Activated CD8-positive, alpha-beta memory T cell treated with anti-CD3 and anti-CD28 coated beads, Interleukin-2, amount 10 ng/mL, durations not matched to agents 7 days and 5 days (primary cell): ENCODE measurements at regions not wholly inside any gene's neighbourhood (a gene's known extent, or its start where the extent isn't known, plus 50 kb on each side); places are given as distances from the start of the nearest gene placed in this dataset.

Source experiments
- ATAC-seq: fragments of 150-1000 bp; cut with Tn5 transposase; one replicate; pipeline ENCODE4 v1.10.0; 2021; ENCODE audit warnings: moderate library complexity
- CTCF ChIA-PET: fragments of 350-600 bp; sonication (Branson Sonifier 250); formaldehyde crosslinking; loops from one replicate; lab custom pipeline; 2021; ENCODE audit warnings: antibody characterized with exemption; lab: Charles Lee
- DNase-seq: peaks from one replicate; pipeline ENCODE4 v3.0.0-alpha.2; 2020
- H3K27ac Mint-ChIP-seq: one replicate; pipeline ENCODE4 v1.8.0; 2021; ENCODE audit warnings: mild to moderate bottlenecking, mixed read lengths
- H3K27me3 Mint-ChIP-seq: one replicate; pipeline ENCODE4 v1.8.0; 2021; ENCODE audit warnings: mixed read lengths
- H3K36me3 Mint-ChIP-seq: one replicate; pipeline ENCODE4 v1.8.0; 2021; ENCODE audit warnings: mild to moderate bottlenecking, mixed read lengths
- H3K4me1 Mint-ChIP-seq: one replicate; pipeline ENCODE4 v1.8.0; 2021; ENCODE audit warnings: mixed read lengths
- H3K4me3 Mint-ChIP-seq: one replicate; pipeline ENCODE4 v1.8.0; 2021; ENCODE audit warnings: mild to moderate bottlenecking, moderate library complexity, mixed read lengths
- H3K9me3 Mint-ChIP-seq: one replicate; pipeline ENCODE4 v1.8.0; 2022; ENCODE audit warnings: low read depth, mixed read lengths

DNA sequence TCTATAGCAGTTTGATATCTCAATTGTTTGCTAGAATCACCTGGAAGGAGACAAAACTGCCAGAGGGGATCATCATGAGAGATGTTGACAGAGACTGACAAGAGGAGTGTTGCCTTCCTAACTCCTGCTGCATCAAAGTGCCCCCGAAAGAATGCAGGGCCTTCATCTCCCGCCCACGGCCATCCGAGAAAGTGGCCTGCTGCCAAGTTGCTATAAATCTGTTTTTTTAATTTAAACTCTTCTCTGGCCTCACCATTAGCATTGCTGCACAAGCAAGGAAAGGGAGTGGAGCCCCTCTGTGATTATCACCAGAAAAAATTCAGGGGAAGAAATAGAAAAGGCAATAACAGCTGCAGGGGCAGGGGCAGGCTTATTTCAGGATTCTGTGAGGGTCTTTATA lies 238.1 kb upstream of the EPHA4 start:
- no peaks in the 10 kb centered on the region for H3K9me3 Mint-ChIP-seq
- no peak overlapping the region for H3K4me3 Mint-ChIP-seq
- DNase-seq (no peak), ATAC-seq (no peak)
- H3K36me3 Mint-ChIP-seq: no peaks in the 10 kb centered on the region
- CTCF ChIA-PET: no interaction called here
- no peaks in the 10 kb centered on the region for H3K4me1 Mint-ChIP-seq
- no peak overlapping the region for H3K27ac Mint-ChIP-seq
- H3K27me3 Mint-ChIP-seq: no peaks in the 10 kb centered on the region

DNA sequence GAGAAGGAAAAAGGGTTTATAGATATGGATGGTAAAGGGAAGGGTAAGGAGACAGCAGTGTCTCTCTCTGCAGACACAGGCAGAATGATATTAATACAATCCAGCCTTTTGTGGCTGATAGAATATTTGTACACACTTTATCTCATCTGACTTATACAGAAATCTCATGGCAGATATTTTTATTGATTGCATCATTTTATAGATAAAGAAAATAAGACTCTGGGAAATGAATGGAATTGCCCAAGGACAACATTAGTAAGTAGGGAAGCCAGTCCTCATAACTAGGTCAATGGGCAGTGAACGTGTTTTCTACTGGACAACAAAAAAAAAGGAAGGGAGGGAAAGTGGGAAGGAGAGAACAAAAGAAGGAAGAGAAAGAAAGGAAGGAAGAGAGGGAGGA lies 236.4 kb upstream of the EPHA4 start:
- CTCF ChIA-PET: no interaction called here
- Mint-ChIP-seq H3K4me1 (no peaks in the 10 kb centered on the region), H3K9me3 (no peaks in the 10 kb centered on the region), H3K36me3 (no peaks in the 10 kb centered on the region), H3K27ac (no peak overlapping the region), H3K27me3 (no peaks in the 10 kb centered on the region), H3K4me3 (no peak overlapping the region)
- DNase-seq (no peak), ATAC-seq (no peak)

DNA sequence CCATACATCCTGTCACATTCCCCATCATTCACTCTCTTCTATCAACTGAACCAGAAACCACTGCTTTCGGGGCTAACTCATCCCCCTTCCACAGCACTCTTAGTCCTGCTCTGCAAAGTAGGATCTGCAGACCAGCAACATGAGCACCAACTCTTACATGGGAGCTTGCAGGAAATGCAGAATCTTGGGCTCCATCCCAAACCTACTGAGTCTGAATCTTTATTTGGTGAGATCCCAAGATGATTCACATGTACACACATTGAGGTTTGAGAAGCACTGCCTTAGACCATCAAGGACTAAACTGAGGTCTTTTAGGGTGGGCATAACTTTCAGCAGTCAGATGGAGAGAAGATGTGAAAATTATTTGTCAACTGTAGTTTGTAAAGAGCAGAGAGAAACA lies 235.6 kb upstream of the EPHA4 start:
- H3K4me3 Mint-ChIP-seq: no peak overlapping the region
- DNase-seq (no peak), ATAC-seq (no peak)
- CTCF ChIA-PET: no interaction called here
- no peaks in the 10 kb centered on the region for H3K4me1 Mint-ChIP-seq
- no peak overlapping the region for H3K27ac Mint-ChIP-seq
- no peaks in the 10 kb centered on the region for H3K36me3 Mint-ChIP-seq
- no peaks in the 10 kb centered on the region for H3K9me3 Mint-ChIP-seq
- no peaks in the 10 kb centered on the region for H3K27me3 Mint-ChIP-seq

DNA sequence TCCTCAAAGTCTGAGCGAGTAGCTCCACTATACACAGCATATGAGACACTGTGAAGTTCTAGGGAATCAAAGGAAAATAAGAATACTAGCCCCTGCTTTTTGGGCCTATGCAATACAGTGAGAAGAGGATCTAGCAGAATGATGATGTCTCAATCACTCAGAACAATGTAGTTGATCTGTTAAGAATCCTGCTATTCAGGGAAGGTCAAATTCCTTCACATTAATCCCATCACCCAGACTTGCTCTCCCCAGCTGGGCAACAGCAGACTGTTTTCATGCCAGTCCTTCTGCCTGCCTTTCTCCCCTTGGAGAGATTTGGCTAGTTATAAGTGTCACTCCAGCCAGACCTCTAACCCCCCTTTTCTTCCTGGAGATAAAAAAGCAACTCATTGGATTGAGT lies 230.0 kb upstream of the EPHA4 start:
- DNase-seq: no peak
- CTCF ChIA-PET: no interaction called here
- no peaks in the 10 kb centered on the region for H3K9me3 Mint-ChIP-seq
- H3K27ac Mint-ChIP-seq: no peak overlapping the region
- H3K4me3 Mint-ChIP-seq: no peak overlapping the region
- no peaks in the 10 kb centered on the region for H3K27me3 Mint-ChIP-seq
- ATAC-seq: no peak
- no peaks in the 10 kb centered on the region for H3K4me1 Mint-ChIP-seq
- H3K36me3 Mint-ChIP-seq: no peaks in the 10 kb centered on the region

DNA sequence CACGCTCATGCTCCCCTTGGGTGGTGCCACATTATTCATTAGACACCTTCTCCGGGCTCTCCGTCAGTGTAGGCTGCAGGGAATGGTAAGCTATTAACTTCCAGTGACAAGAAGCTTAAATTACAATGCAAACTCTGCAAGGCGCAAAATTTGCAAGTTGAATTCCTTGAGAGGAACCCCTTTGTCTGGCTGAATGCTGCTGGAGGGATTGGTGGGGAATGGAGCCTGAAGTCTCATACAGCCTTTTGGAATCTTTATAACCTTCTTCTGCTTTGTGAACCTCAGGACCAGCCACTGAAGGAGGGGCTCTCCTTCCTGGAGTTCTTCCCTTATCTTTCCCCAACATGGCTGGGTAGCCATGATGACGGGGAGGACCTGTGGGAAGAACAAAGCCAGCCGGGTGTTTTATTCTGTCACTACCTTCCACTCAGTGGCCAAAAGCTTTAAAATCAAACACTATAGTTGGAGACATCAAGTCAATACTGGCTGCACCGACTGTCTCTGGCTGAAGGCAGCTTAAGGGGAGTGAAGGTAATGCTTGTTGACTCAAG lies 220.9 kb upstream of the EPHA4 start:
- H3K27ac Mint-ChIP-seq: no peak overlapping the region
- H3K9me3 Mint-ChIP-seq: no peaks in the 10 kb centered on the region
- no peak for ATAC-seq
- H3K4me1 Mint-ChIP-seq: no peaks in the 10 kb centered on the region
- CTCF ChIA-PET: no interaction called here
- no peak for DNase-seq
- H3K4me3 Mint-ChIP-seq: no peak overlapping the region
- no peaks in the 10 kb centered on the region for H3K27me3 Mint-ChIP-seq
- H3K36me3 Mint-ChIP-seq: no peaks in the 10 kb centered on the region

DNA sequence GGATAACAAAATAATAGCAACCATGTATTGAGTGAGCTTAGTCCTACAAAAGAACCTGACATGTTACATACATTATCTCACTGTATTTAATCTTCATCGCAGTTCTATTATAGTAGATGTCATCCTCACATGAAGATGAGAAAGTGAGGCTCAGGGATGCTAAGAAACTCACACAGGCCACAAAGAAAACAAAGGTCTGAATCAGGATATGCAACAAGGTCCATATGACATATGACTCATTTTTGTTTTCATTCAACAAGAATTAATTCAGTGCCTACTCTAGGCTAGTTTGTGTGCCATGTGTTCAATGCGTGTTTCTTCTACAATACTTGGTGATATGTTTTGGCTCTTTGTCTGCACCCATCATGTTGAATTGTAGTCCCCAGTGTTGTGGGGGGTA lies 219.7 kb upstream of the EPHA4 start:
- Mint-ChIP-seq H3K27ac (no peak overlapping the region), H3K4me3 (no peak overlapping the region), H3K36me3 (no peaks in the 10 kb centered on the region), H3K4me1 (no peaks in the 10 kb centered on the region), H3K27me3 (no peaks in the 10 kb centered on the region), H3K9me3 (no peaks in the 10 kb centered on the region)
- CTCF ChIA-PET: no interaction called here
- ATAC-seq: no peak
- no peak for DNase-seq

DNA sequence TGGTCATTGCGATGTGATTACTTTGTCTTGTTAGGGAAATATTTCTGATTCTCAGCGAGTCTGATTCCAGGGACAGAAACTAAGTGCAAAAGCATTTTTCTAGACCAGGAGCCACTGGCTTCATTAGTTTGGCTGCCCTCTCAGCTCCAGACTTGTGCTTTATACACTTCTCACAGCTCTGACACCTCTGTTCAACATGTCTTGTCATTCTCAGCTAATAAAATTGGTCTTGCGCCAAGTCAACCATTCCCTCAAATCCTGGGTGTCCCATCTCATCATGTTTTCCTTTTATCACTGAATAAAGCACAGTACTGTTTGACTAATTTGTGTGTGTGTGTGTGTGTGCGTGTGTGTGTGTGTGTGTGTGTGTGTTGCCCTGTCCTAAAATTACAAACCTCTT lies 215.5 kb upstream of the EPHA4 start:
- Mint-ChIP-seq H3K27ac (no peak overlapping the region), H3K4me1 (no peaks in the 10 kb centered on the region), H3K9me3 (peaks cover 2% of the 10 kb centered on the region), H3K27me3 (no peaks in the 10 kb centered on the region), H3K36me3 (no peaks in the 10 kb centered on the region), H3K4me3 (no peak overlapping the region)
- CTCF ChIA-PET: no interaction called here
- DNase-seq (no peak), ATAC-seq (no peak)

DNA sequence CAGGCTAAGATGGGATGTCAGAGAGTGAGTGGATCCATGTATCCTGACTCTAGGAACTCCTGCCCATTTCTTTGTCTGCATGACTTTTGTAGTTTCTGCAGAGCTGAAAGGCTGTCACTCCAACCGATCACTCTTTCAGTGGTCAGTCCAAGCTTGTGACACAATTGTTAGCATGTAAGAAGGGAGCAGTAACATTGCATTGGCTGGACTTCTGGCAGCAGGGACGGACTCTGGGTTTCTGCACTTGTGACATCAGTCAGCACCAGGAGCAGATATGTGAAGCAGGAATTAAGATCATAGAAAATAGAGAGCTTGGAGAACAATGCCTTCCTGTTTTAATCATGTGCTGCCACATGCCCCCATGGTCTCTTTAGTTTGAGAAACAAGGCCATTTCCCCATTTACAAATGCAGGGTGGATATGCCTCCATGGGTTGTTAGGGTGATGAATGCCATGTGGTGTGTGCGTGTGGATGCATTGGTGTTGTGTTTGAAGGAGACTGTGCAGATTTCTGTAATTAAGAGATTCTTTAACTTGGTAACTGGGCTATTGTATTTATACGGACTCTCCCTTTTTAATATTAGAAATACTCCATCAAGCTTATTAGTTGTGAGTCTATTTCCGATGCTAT lies 214.3 kb upstream of the EPHA4 start:
- no peak for ATAC-seq
- H3K9me3 Mint-ChIP-seq: peaks cover 2% of the 10 kb centered on the region
- H3K4me1 Mint-ChIP-seq: no peaks in the 10 kb centered on the region
- no peak overlapping the region for H3K27ac Mint-ChIP-seq
- H3K36me3 Mint-ChIP-seq: no peaks in the 10 kb centered on the region
- CTCF ChIA-PET: no interaction called here
- no peaks in the 10 kb centered on the region for H3K27me3 Mint-ChIP-seq
- H3K4me3 Mint-ChIP-seq: no peak overlapping the region
- DNase-seq: no peak

DNA sequence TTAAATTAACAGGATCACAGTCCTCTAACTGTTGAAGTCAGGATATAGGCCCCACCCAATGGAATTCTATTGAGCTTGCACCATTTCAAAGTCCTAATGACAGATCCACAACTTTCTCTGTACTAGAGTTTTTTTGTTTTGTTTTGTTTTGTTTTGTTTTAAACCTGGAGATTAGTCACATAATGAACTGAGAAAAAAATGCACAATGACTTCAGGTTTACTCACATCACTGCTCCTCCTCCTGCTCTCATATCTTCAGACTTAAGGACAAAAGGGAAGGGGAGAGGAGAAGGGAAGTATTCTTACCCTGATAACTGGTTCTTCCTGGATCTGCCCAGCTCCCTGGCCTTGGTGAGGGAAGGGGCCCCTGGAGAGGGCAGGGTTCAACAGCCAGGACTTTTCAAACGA lies 208.2 kb upstream of the EPHA4 start:
- Mint-ChIP-seq H3K27ac (no peak overlapping the region), H3K27me3 (no peaks in the 10 kb centered on the region), H3K4me3 (no peak overlapping the region), H3K36me3 (no peaks in the 10 kb centered on the region), H3K9me3 (peaks cover 2% of the 10 kb centered on the region), H3K4me1 (no peaks in the 10 kb centered on the region)
- ATAC-seq (no peak), DNase-seq (no peak)
- CTCF ChIA-PET: no interaction called here

DNA sequence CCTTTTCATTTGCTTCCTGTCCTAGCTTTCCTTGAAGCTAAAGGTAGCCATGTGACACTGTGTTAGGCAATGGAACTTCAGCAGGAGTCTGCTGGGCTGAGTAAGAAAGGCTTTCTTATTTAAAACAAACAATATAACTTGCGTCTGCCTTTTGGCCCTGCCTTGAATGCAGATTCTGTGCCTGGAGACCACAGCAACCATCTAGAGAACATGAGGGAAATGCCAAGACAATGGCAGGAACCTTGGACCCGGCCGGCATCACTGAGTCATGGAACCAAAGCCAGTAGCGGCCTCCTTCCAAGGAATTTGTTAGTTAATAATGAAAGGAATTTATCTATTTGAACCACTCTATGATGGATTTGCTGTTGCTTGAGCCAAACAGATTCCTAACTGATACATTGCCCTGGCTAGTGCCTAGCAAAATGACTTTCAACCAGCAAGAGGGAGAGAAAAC lies 207.5 kb upstream of the EPHA4 start:
- H3K4me1 Mint-ChIP-seq: no peaks in the 10 kb centered on the region
- H3K27me3 Mint-ChIP-seq: no peaks in the 10 kb centered on the region
- no peak overlapping the region for H3K4me3 Mint-ChIP-seq
- H3K36me3 Mint-ChIP-seq: no peaks in the 10 kb centered on the region
- ATAC-seq: no peak
- peaks cover 2% of the 10 kb centered on the region for H3K9me3 Mint-ChIP-seq
- DNase-seq: no peak
- CTCF ChIA-PET: no interaction called here
- no peak overlapping the region for H3K27ac Mint-ChIP-seq

DNA sequence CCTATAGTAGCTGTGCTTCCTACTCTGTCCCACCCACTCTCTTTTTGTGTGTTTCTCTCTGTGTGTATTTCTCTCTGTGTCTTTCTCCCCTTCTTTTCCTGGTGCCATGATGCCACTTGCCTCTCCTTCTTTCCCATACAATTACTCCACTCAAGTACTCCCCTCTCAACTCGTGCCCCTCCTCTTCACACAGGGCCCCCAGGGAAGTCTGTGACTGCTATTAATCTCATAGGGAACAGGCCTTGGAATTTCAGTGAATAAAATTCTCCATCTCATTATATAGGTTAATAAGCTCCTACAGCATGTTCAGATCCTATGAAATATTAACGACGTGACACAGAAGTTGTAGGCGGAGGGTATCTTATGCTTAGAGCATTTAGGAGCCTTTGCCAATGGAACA lies 205.9 kb upstream of the EPHA4 start:
- Mint-ChIP-seq H3K4me3 (no peak overlapping the region), H3K27ac (no peak overlapping the region), H3K4me1 (no peaks in the 10 kb centered on the region), H3K36me3 (no peaks in the 10 kb centered on the region), H3K27me3 (no peaks in the 10 kb centered on the region), H3K9me3 (no peaks in the 10 kb centered on the region)
- ATAC-seq (no peak), DNase-seq (no peak)
- CTCF ChIA-PET: no interaction called here

DNA sequence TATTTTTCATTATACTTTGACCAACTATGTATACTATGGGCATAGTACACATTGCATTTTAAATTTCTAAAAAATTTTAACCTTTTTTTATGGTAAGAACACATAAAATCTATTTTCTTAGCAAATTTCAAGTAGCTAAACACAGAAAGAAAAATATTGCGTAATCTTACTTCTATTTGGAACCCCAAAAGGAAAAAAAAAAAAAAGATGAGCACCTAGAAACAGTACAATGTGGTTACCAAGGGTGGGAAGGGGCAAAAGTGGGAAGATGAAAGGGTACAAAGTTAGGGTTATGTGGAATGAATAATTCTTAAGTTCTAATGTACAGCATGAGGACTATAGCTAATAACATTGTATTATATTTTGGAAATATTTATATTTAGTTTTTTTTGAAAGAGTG lies 205.0 kb upstream of the EPHA4 start:
- Mint-ChIP-seq H3K27ac (no peak overlapping the region), H3K27me3 (no peaks in the 10 kb centered on the region), H3K9me3 (no peaks in the 10 kb centered on the region), H3K36me3 (no peaks in the 10 kb centered on the region), H3K4me3 (no peak overlapping the region), H3K4me1 (no peaks in the 10 kb centered on the region)
- ATAC-seq (no peak), DNase-seq (no peak)
- CTCF ChIA-PET: no interaction called here

DNA sequence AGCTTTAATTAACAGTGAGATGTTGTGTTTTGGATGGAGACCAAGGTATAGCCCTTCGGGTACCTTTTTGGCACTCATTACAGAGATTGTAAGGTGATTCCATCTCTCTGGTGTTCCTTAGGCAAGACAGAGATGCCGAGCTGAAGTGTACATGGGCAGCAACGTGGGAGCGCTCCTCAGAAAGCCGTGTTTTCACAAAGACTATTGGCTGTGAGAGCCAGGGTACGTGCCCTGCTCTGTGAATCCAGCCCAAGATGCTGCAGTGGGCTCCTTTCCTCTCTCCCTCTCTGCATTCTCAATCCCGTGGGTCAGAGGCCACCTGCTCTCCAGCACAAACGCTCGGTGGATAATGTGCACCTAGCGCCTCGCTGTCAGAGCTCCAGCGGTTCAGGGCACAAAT lies 203.0 kb upstream of the EPHA4 start:
- Mint-ChIP-seq H3K9me3 (no peaks in the 10 kb centered on the region), H3K36me3 (no peaks in the 10 kb centered on the region), H3K27me3 (no peaks in the 10 kb centered on the region), H3K4me3 (no peak overlapping the region), H3K27ac (no peak overlapping the region), H3K4me1 (no peaks in the 10 kb centered on the region)
- CTCF ChIA-PET: no interaction called here
- ATAC-seq (no peak), DNase-seq (no peak)

DNA sequence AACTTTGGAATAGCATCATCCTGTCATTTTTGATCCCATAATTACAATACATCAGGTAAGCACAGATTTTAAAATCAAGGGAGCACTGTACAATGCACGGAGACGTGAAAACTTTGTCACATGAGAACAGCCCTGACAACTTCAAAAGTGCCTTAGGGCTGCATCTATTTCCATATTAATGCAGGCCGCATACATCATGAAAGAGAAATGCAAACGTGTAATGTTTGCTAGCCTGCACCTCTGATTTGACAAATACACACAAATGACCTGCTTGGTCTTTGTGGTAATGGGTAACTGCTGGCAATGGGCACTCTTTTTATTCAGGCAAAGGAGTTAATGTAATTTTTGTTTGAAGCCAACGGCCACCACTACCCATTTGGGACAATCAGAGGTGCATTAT lies 202.0 kb upstream of the EPHA4 start:
- no peak overlapping the region for H3K27ac Mint-ChIP-seq
- no peaks in the 10 kb centered on the region for H3K4me1 Mint-ChIP-seq
- no peaks in the 10 kb centered on the region for H3K27me3 Mint-ChIP-seq
- CTCF ChIA-PET: no interaction called here
- no peaks in the 10 kb centered on the region for H3K36me3 Mint-ChIP-seq
- H3K4me3 Mint-ChIP-seq: no peak overlapping the region
- DNase-seq (no peak), ATAC-seq (no peak)
- H3K9me3 Mint-ChIP-seq: no peaks in the 10 kb centered on the region

DNA sequence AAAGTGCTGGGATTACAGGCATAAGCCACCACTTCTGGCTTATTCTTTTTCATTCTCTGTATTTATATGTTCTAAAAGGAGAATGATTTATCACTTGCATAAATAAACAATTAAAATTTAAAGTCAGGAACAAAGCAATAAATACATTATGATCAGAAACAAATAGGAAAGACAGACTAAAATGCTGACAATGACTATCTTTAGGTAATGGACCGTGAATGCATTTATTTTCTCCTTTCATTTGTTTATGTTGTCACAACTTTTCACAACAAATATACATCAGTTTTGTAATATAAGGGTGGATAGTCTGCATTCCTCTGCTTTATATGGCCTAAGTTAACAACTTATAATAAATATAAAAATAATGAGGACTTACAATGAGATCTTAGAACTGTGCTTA lies 199.2 kb upstream of the EPHA4 start:
- H3K27me3 Mint-ChIP-seq: no peaks in the 10 kb centered on the region
- DNase-seq (no peak), ATAC-seq (no peak)
- H3K4me3 Mint-ChIP-seq: no peak overlapping the region
- CTCF ChIA-PET: no interaction called here
- no peaks in the 10 kb centered on the region for H3K9me3 Mint-ChIP-seq
- no peaks in the 10 kb centered on the region for H3K36me3 Mint-ChIP-seq
- H3K27ac Mint-ChIP-seq: no peak overlapping the region
- H3K4me1 Mint-ChIP-seq: no peaks in the 10 kb centered on the region
